Peyer's patch (tissue), 4 donors: ENCODE measurements at regions not wholly inside any gene's neighbourhood (a gene's known extent, or its start where the extent isn't known, plus 50 kb on each side); places are given as distances from the start of the nearest gene placed in this dataset.

Experiments
- DNase-seq, 3 donors: peaks; one replicate each; pipeline ENCODE4 v3.0.0-alpha.2; 2017 to 2019
- H3K27ac ChIP-seq, 4 donors: fragments of 200-600 bp; sonication (generic); one replicate each; pipeline ENCODE4 v1.5.1; 2016 to 2019
- H3K27me3 ChIP-seq, 2 donors: fragments of 200-600 bp; sonication (generic); one replicate each; pipeline ENCODE4 v1.5.1; 2019
- H3K36me3 ChIP-seq, 3 donors: fragments of 200-600 bp; sonication (generic); one replicate each; pipeline ENCODE4 v1.5.1; 2016 to 2019
- H3K4me1 ChIP-seq, 4 donors: fragments of 200-600 bp; sonication (generic); one replicate each; pipeline ENCODE4 v1.5.1; 2016 to 2019
- H3K4me3 ChIP-seq, 4 donors: fragments of 200-600 bp; sonication (generic); 1 replicate in 3 of 4; 2 replicates in 1 of 4; pipeline ENCODE4 v1.5.1; 2016 to 2019; ENCODE audit warnings: mild to moderate bottlenecking in 1 of 4
- H3K9me3 ChIP-seq, 4 donors: fragments of 200-600 bp; sonication (generic); one replicate each; pipeline ENCODE4 v1.5.1; 2016 to 2019; ENCODE audit warnings: mild to moderate bottlenecking in 1 of 4
- POLR2A ChIP-seq, 2 donors: fragments of 450-650 bp; IDR thresholded peaks; one replicate each; pipeline ENCODE4 v1.5.1; 2017; ENCODE audit warnings: antibody characterized with exemption in 2 of 2, mild to moderate bottlenecking in 2 of 2, moderate library complexity in 2 of 2
- TF ChIP-seq, protein P1 (sequence below), 6 experiments: fragments of 450-650 bp in 4 of 6; fragments of 200-600 bp in 2 of 6; sonication (generic) in 1 of 6; IDR thresholded peaks; one replicate each; pipeline ENCODE4 v1.5.1; 2017 to 2019; ENCODE audit warnings: antibody characterized with exemption in 6 of 6, mild to moderate bottlenecking in 3 of 6, moderate library complexity in 1 of 6

DNA sequence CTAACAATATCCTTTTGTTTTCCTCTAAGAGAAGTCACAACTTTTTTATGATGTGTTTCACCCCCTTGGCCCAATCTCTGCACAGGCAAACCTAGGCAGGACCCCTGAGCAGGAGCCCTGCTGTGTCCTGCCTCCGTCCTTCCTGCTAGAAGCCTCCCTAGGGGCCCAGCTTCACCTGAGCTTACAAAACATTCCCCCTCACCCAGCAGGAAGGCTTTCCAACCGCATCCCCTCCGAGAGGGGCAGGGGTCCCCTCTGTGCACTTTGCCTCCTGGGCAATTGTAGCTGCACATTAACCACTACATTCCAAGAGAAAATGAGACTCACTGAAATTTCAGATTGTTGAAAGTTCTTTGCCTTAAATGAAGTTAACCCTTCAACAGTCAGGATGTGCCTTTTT lies 176.2 kb downstream of the IRX2 start:
- TF ChIP-seq POLR2A (IDR thresholded peaks at IDR 0.05), result no peak
- TF ChIP-seq, protein P1, sequence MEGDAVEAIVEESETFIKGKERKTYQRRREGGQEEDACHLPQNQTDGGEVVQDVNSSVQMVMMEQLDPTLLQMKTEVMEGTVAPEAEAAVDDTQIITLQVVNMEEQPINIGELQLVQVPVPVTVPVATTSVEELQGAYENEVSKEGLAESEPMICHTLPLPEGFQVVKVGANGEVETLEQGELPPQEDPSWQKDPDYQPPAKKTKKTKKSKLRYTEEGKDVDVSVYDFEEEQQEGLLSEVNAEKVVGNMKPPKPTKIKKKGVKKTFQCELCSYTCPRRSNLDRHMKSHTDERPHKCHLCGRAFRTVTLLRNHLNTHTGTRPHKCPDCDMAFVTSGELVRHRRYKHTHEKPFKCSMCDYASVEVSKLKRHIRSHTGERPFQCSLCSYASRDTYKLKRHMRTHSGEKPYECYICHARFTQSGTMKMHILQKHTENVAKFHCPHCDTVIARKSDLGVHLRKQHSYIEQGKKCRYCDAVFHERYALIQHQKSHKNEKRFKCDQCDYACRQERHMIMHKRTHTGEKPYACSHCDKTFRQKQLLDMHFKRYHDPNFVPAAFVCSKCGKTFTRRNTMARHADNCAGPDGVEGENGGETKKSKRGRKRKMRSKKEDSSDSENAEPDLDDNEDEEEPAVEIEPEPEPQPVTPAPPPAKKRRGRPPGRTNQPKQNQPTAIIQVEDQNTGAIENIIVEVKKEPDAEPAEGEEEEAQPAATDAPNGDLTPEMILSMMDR (IDR thresholded peaks at IDR 0.05), result no peak
- no peak overlapping the region for H3K27ac ChIP-seq
- no peaks in the 10 kb centered on the region for H3K4me1 ChIP-seq
- no peak for DNase-seq
- no peaks in the 10 kb centered on the region for H3K9me3 ChIP-seq
- no peaks in the 10 kb centered on the region for H3K27me3 ChIP-seq
- H3K4me3 ChIP-seq, result no peak overlapping the region
- H3K36me3 ChIP-seq, result no peaks in the 10 kb centered on the region

GRCh38 chr5:2574155-2574554 lies 177.3 kb downstream of the IRX2 start:
- Histone ChIP-seq H3K9me3 (no peaks in the 10 kb centered on the region), H3K36me3 (no peaks in the 10 kb centered on the region), H3K27ac (no peak overlapping the region), H3K4me1 (no peaks in the 10 kb centered on the region), H3K27me3 (no peaks in the 10 kb centered on the region), H3K4me3 (no peak overlapping the region)
- no peak for TF ChIP-seq POLR2A (IDR thresholded peaks at IDR 0.05)
- TF ChIP-seq, protein P1 (IDR thresholded peaks at IDR 0.05), result no peak
- no peak for DNase-seq

DNA sequence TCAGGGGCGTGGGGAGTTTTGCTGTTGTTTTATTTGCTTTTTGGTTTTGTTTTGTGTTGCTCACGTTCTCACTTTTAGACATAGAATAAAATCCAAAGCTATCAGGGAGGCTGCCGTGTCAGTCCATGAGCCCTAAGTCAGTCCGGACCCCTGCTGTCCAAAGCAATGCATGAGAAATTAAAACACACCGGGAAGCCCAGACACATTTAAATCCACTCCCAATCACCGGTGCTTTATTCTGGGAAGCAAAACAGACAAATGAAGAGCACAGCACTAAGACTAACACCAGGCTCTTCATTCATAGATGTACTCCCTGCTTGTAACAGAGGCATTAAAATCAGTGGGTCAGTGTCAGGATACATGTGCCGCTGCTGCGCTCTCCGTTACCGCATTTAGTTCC lies 180.9 kb downstream of the IRX2 start:
- Histone ChIP-seq H3K4me1 (no peaks in the 10 kb centered on the region), H3K36me3 (no peaks in the 10 kb centered on the region), H3K27me3 (no peaks in the 10 kb centered on the region), H3K27ac (no peak overlapping the region), H3K4me3 (no peak overlapping the region), H3K9me3 (no peaks in the 10 kb centered on the region)
- TF ChIP-seq, protein P1 (IDR thresholded peaks at IDR 0.05), result no peak
- no peak for TF ChIP-seq POLR2A (IDR thresholded peaks at IDR 0.05)
- no peak for DNase-seq

DNA sequence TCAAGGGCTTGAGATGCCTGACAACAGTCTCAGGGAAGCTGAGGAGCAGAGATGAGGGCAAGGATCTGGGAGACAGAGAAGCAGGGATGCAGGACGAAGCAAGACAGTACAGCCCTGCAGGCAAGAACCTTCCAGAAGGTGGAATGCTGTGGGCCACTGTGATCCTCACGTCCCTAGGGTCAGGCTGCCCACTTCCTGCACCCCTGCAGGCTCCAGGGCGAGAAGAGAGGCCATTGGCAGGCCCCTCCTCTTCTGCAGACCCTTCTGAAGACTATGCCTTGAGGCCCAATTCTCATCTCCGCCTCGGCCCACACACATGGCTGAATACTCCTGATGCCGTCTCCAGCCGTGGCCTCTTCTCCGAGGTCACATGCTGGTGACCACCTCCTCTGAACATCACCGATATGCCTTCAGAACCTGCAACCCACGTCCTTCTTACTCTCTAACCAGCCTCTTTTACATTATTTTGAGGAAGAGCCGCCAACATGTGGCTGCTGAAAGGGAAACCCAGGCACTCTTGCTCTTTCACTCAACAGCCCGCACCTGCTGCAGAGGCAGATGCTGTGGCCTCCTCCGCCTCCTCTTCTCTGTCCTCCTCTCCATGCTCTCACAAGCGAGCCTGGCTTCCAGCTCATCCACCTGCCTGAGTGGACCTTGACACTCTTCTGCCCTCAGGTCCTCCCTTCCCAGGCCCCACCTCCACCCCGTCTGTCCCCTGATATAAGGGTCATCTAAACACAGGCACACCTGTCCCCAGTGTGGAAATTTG lies 181.5 kb downstream of the IRX2 start:
- Histone ChIP-seq H3K4me1 (no peaks in the 10 kb centered on the region), H3K4me3 (no peak overlapping the region), H3K27me3 (no peaks in the 10 kb centered on the region), H3K9me3 (no peaks in the 10 kb centered on the region), H3K27ac (no peak overlapping the region), H3K36me3 (no peaks in the 10 kb centered on the region)
- no peak for DNase-seq
- TF ChIP-seq POLR2A (IDR thresholded peaks at IDR 0.05), result no peak
- TF ChIP-seq, protein P1 (IDR thresholded peaks at IDR 0.05), result no peak

DNA sequence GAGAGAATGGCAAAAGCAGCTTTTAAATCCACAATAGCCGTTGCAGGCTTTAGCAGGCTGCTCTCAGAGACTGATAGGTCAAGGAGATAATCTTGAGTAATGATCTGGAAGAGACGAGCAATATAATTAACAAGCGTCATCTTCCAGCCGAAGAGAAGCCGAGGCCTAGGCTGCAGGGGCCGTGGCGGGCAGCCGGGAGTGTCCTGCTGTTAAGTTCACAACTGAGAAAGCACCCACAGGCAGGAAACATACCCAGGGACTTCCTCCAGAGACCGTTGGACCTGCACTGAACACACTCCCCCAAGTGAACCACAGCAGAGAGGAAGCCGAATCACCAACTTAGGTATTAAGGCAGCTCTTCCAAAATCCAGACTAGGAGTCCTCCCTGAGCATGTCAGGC lies 182.3 kb downstream of the IRX2 start:
- DNase-seq, result no peak
- H3K4me1 ChIP-seq, result no peaks in the 10 kb centered on the region
- no peak overlapping the region for H3K27ac ChIP-seq
- no peaks in the 10 kb centered on the region for H3K36me3 ChIP-seq
- H3K4me3 ChIP-seq, result no peak overlapping the region
- no peaks in the 10 kb centered on the region for H3K27me3 ChIP-seq
- TF ChIP-seq, protein P1 (IDR thresholded peaks at IDR 0.05), result no peak
- no peak for TF ChIP-seq POLR2A (IDR thresholded peaks at IDR 0.05)
- H3K9me3 ChIP-seq, result no peaks in the 10 kb centered on the region
